A673 (cell line): ENCODE measurements at regions not wholly inside any gene's neighbourhood (a gene's known extent, or its start where the extent isn't known, plus 50 kb on each side); places are given as distances from the start of the nearest gene placed in this dataset.

ENCODE experiments used
- BruUV-seq: library from RNA; stranded (reverse); fragments of 400-500 nt; replicated peaks from 2 replicates; lab custom pipeline; 2021; lab: Mats Ljungman, UMichigan
- CTCF ChIA-PET: fragments of 300-600 bp; sonication (Branson Sonifier 250); formaldehyde crosslinking; loops from one replicate; lab custom pipeline; 2022; ENCODE audit warnings: antibody characterized with exemption; lab: Charles Lee
- POLR2A ChIA-PET: fragments of 300-600 bp; sonication (Branson Sonifier 250); formaldehyde crosslinking; loops from one replicate; lab custom pipeline; 2022; ENCODE audit warnings: antibody characterized with exemption; ENCODE audit not compliant: low non-redundant PET; lab: Charles Lee
- DNase-seq: peaks from one replicate; pipeline ENCODE4 v3.0.0-alpha.2; 2015; ENCODE audit warnings: low spot score
- H3K27ac ChIP-seq: fragments of 200-600 bp; sonication (generic); 2 replicates; pipeline ENCODE4 v1.5.1; 2016; ENCODE audit warnings: mixed run types, low read depth, mild to moderate bottlenecking, mixed read lengths, antibody characterized with exemption, low read length; ENCODE audit not compliant: poor library complexity, severe bottlenecking
- H3K27me3 ChIP-seq: fragments of 200-600 bp; sonication (generic); replicated peaks from 2 replicates; pipeline ENCODE4 v1.6.1; 2017; ENCODE audit warnings: mixed run types, low read depth, mild to moderate bottlenecking, mixed read lengths, antibody characterized with exemption, low read length; ENCODE audit not compliant: insufficient read depth, poor library complexity
- H3K36me3 ChIP-seq: fragments of 200-600 bp; sonication (generic); 2 replicates; pipeline ENCODE4 v1.6.1; 2016; ENCODE audit warnings: mixed run types, mild to moderate bottlenecking, mixed read lengths, antibody characterized with exemption, low read length; ENCODE audit not compliant: insufficient read depth, poor library complexity, severe bottlenecking
- H3K4me1 ChIP-seq: fragments of 200-600 bp; sonication (generic); 2 replicates; pipeline ENCODE4 v1.6.1; 2017; ENCODE audit warnings: mixed run types, mild to moderate bottlenecking, mixed read lengths, antibody characterized with exemption, low read length; ENCODE audit not compliant: insufficient read depth, poor library complexity, severe bottlenecking
- H3K4me3 ChIP-seq: fragments of 200-600 bp; sonication (generic); 2 replicates; pipeline ENCODE4 v1.5.1; 2016; ENCODE audit warnings: low read depth, mixed run types, mild to moderate bottlenecking, mixed read lengths, low read length; ENCODE audit not compliant: poor library complexity, severe bottlenecking
- H3K9me3 ChIP-seq: fragments of 200-600 bp; sonication (generic); 2 replicates; pipeline ENCODE4 v1.6.1; 2016; ENCODE audit warnings: mixed run types, low read depth, mild to moderate bottlenecking, mixed read lengths, antibody characterized with exemption, low read length; ENCODE audit not compliant: poor library complexity, severe bottlenecking
- CTCF ChIP-seq: fragments of 300-800, 200-600 bp; sonication (generic); conservative IDR thresholded peaks from 2 replicates; pipeline ENCODE4 v1.5.1; 2017; ENCODE audit warnings: low read depth, mild to moderate bottlenecking, antibody characterized with exemption, low read length, moderate library complexity, mixed read lengths
- EZH2 ChIP-seq: fragments of 200-600 bp; sonication (generic); IDR thresholded peaks from 2 replicates; pipeline ENCODE4 v1.6.1; 2017; ENCODE audit warnings: borderline replicate concordance, low read depth, mild to moderate bottlenecking, mixed read lengths, antibody characterized with exemption, low read length; ENCODE audit not compliant: poor library complexity, severe bottlenecking
- intact Hi-C: fragments of 100-400 bp; cut with micrococcal nuclease; formaldehyde crosslinking; loops from one replicate; pipeline ENCODE4 v1.10.0; 2022; ENCODE audit not compliant: unreplicated experiment

GRCh38 chr18:41666231-41666630, 288.8 kb upstream of the PIK3C3 start:
- CTCF ChIA-PET = no interaction called here
- Histone ChIP-seq H3K4me1 (no peaks in the 10 kb centered on the region), H3K27ac (no peak overlapping the region), H3K4me3 (no peak overlapping the region), H3K27me3 (peaks cover 36% of the 10 kb centered on the region), H3K9me3 (no peaks in the 10 kb centered on the region), H3K36me3 (no peaks in the 10 kb centered on the region)
- POLR2A ChIA-PET = no interaction called here
- intact Hi-C loops = no loop called here
- TF ChIP-seq CTCF (no peak), EZH2 (no peak)
- no TSS peak for BruUV-seq
- no peak for DNase-seq

- Histone ChIP-seq H3K9me3 (no peaks in the 10 kb centered on the region), H3K4me1 (no peaks in the 10 kb centered on the region), H3K27me3 (peaks cover 36% of the 10 kb centered on the region), H3K27ac (no peak overlapping the region), H3K36me3 (no peaks in the 10 kb centered on the region), H3K4me3 (no peak overlapping the region)
- POLR2A ChIA-PET = no interaction called here
- no peak for DNase-seq
- TF ChIP-seq EZH2 (no peak), CTCF (no peak)
- intact Hi-C loops = no loop called here
- CTCF ChIA-PET = no interaction called here
- no TSS peak for BruUV-seq
Observed at GRCh38 chr18:41665210-41665609, 289.8 kb upstream of the PIK3C3 start.

- peaks cover 25% of the 10 kb centered on the region for H3K27me3 ChIP-seq
- CTCF ChIA-PET = no interaction called here
- no peak overlapping the region for H3K27ac ChIP-seq
Observed at GRCh38 chr18:41660654-41661053, 294.4 kb upstream of the PIK3C3 start.

More at GRCh38 chr18:41660654-41661053, 294.4 kb upstream of the PIK3C3 start:
- H3K36me3 ChIP-seq = no peaks in the 10 kb centered on the region
- no peaks in the 10 kb centered on the region for H3K9me3 ChIP-seq
- H3K4me3 ChIP-seq = no peak overlapping the region
- H3K4me1 ChIP-seq = no peaks in the 10 kb centered on the region
- intact Hi-C loops = no loop called here
- TF ChIP-seq CTCF (no peak), EZH2 (no peak)
- POLR2A ChIA-PET = interaction anchor here (0.7 kb wide), 1 partner anchor 46 kb away, joined by 4 read pairs; no protein-coding TSS in a partner anchor
- no TSS peak for BruUV-seq
- DNase-seq = no peak
